GM23248 (cell line): ENCODE measurements at regions not wholly inside any gene's neighbourhood (a gene's known extent, or its start where the extent isn't known, plus 50 kb on each side); places are given as distances from the start of the nearest gene placed in this dataset.

Experiments used
- DNase-seq: peaks from one replicate; pipeline ENCODE4 v3.0.0-alpha.2; 2015
- H2AFZ ChIP-seq: fragments of 200-600 bp; sonication (generic); 2 replicates; pipeline ENCODE4 v1.6.1; 2016; ENCODE audit warnings: antibody characterized with exemption
- H3F3A ChIP-seq: fragments of 200-600 bp; sonication (generic); 2 replicates; pipeline ENCODE4 v1.6.1; 2016; ENCODE audit warnings: mild to moderate bottlenecking, antibody characterized with exemption, mixed run types; ENCODE audit not compliant: insufficient read depth
- H3K27ac ChIP-seq: fragments of 200-600 bp; sonication (generic); 2 replicates; pipeline ENCODE4 v1.5.1; 2016; ENCODE audit warnings: mild to moderate bottlenecking
- H3K27me3 ChIP-seq: fragments of 200-600 bp; sonication (generic); replicated peaks from 2 replicates; pipeline ENCODE4 v1.6.1; 2016; ENCODE audit warnings: mild to moderate bottlenecking; ENCODE audit not compliant: insufficient read depth
- H3K36me3 ChIP-seq: fragments of 200-600 bp; sonication (generic); 2 replicates; pipeline ENCODE4 v1.6.1; 2016; ENCODE audit warnings: low read depth, mild to moderate bottlenecking
- H3K4me1 ChIP-seq: fragments of 200-600 bp; sonication (generic); 2 replicates; pipeline ENCODE4 v1.6.1; 2016; ENCODE audit warnings: mild to moderate bottlenecking; ENCODE audit not compliant: insufficient read depth
- H3K4me2 ChIP-seq: fragments of 200-600 bp; sonication (generic); one replicate; pipeline ENCODE4 v1.6.1; 2016; ENCODE audit warnings: mild to moderate bottlenecking; ENCODE audit not compliant: unreplicated experiment
- H3K4me3 ChIP-seq: fragments of 200-600 bp; sonication (generic); 2 replicates; pipeline ENCODE4 v1.5.1; 2016; ENCODE audit warnings: mild to moderate bottlenecking
- H3K79me2 ChIP-seq: fragments of 200-600 bp; sonication (generic); 2 replicates; pipeline ENCODE4 v1.6.1; 2016; ENCODE audit warnings: mild to moderate bottlenecking; ENCODE audit not compliant: insufficient read depth
- H3K9ac ChIP-seq: fragments of 200-600 bp; sonication (generic); 2 replicates; pipeline ENCODE4 v1.6.1; 2016; ENCODE audit warnings: mild to moderate bottlenecking
- H3K9me2 ChIP-seq: fragments of 200-600 bp; sonication (generic); 2 replicates; pipeline ENCODE4 v1.6.1; 2016; ENCODE audit warnings: mixed run types, mild to moderate bottlenecking, moderate library complexity; ENCODE audit not compliant: insufficient read depth
- H3K9me3 ChIP-seq: fragments of 200-600 bp; sonication (generic); one replicate; pipeline ENCODE4 v1.6.1; 2017; ENCODE audit warnings: low read depth
- H4K20me1 ChIP-seq: fragments of 200-600 bp; sonication (generic); 2 replicates; pipeline ENCODE4 v1.6.0; 2016; ENCODE audit not compliant: insufficient read depth
- EZH2 ChIP-seq: fragments of 200-600 bp; sonication (generic); IDR thresholded peaks from 2 replicates; pipeline ENCODE4 v1.6.1; 2018; ENCODE audit warnings: antibody characterized with exemption, mild to moderate bottlenecking; ENCODE audit not compliant: insufficient read depth, poor library complexity, severe bottlenecking
- EZH2phosphoT487 ChIP-seq: fragments of 200-600 bp; sonication (generic); IDR thresholded peaks from 2 replicates; pipeline ENCODE4 v1.6.1; 2018; ENCODE audit warnings: antibody characterized with exemption, moderate library complexity, mild to moderate bottlenecking, low read depth; ENCODE audit not compliant: insufficient read depth
- WGBS, 2 experiments: methylation state at CpG; one replicate each; pipeline ENCODE4 v1.1.6; 2015 to 2017; ENCODE audit warnings: low lambda C conversion rate in 2 of 2, low coverage in 1 of 2; ENCODE audit errors: missing lambda C conversion rate in 2 of 2; 5-methylcytosine and 5-hydroxymethylcytosine counted together
- in situ Hi-C: fragments of 300-500 bp; cut with MboI; formaldehyde crosslinking; loops from 2 replicates; pipeline ENCODE4 v1.15.0; 2020

DNA sequence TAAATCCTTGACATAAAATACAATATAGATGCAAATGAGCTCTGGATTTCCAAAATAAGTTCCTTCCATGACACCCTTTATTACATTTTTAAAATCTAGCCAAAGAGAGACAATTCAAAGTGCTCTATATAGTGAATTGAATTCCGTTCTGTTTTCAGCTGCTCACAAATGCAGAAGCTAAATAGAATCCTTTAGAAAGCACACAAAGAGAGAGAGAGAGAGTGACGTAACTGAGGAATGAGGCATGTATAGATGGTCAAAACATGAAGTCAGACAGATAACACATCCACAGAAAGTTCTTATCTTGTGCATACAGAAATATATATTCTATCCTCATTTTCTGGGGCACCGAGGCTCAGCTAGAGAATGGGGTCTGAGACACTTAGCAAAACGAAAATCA is 344.7 kb upstream of the NETO1 start:
- Histone ChIP-seq H3K9me2 (no peaks in the 10 kb centered on the region), H3K4me3 (no peak overlapping the region), H3K9me3 (no peaks in the 10 kb centered on the region), H2AFZ (no peak overlapping the region), H3K4me1 (no peaks in the 10 kb centered on the region), H3K9ac (no peak overlapping the region), H3K4me2 (no peak overlapping the region), H3K27me3 (no peaks in the 10 kb centered on the region), H3K27ac (no peak overlapping the region), H3F3A (no peaks in the 10 kb centered on the region), H4K20me1 (no peaks in the 10 kb centered on the region), H3K36me3 (no peaks in the 10 kb centered on the region), H3K79me2 (no peaks in the 10 kb centered on the region)
- in situ Hi-C loops, result no loop called here
- 2 to 11% methylated on average over 4 of the region's 4 CpGs for WGBS, 2 experiments
- no peak for DNase-seq
- TF ChIP-seq EZH2 (no peak), EZH2phosphoT487 (no peak)

DNA sequence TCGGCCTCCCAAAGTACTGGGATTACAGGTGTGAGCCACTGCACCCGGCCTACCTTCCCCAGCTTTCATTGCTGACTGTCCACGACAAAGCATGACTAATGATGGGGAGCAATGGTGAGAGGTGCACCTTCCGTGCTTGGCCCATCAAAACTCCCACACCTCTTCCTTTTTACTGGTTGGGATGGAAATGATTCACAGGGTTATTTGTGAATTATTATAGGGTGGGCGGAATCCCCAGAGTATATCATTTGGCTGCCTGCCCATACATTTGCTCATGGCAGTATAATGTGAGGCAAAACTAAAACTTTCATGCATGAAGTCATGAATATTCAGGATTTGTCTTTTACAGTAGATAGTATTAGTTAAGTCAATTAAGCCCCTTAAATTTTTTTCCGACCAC is 334.2 kb upstream of the NETO1 start:
- H3K79me2 ChIP-seq, result no peaks in the 10 kb centered on the region
- WGBS, 2 experiments, result 13 to 16% methylated on average over 6 of the region's 6 CpGs
- no peak overlapping the region for H2AFZ ChIP-seq
- no peaks in the 10 kb centered on the region for H3K36me3 ChIP-seq
- no peaks in the 10 kb centered on the region for H3K9me2 ChIP-seq
- H3K27ac ChIP-seq, result no peak overlapping the region
- TF ChIP-seq EZH2phosphoT487 (no peak), EZH2 (no peak)
- DNase-seq, result peak; percentile 0
- H3K4me2 ChIP-seq, result no peak overlapping the region
- H3K27me3 ChIP-seq, result no peaks in the 10 kb centered on the region
- in situ Hi-C loops, result no loop called here
- H3K9me3 ChIP-seq, result no peaks in the 10 kb centered on the region
- no peaks in the 10 kb centered on the region for H3K4me1 ChIP-seq
- H3F3A ChIP-seq, result no peaks in the 10 kb centered on the region
- no peak overlapping the region for H3K9ac ChIP-seq
- no peak overlapping the region for H3K4me3 ChIP-seq
- H4K20me1 ChIP-seq, result no peaks in the 10 kb centered on the region

DNA sequence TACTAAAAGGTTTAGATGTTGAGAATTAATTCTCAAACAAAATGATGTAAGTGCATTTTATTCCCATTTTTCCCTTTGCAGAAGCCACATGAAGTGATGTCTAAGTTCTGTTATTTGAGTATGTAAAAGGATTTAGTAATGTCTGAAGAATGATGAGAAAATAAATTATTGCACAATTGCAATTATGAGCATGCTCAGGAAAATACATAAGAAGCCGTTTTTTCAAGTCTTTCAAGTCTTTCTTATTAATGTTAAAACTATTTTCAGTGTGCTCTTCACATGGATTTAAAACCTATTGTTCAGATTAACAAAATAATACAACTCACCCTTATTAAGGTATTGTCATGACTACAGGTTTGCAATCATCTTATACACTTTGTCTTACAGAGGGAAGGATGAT is 331.4 kb upstream of the NETO1 start:
- WGBS, 2 experiments, result 15 to 16% methylated on average over 1 of the region's 1 CpG
- no peak overlapping the region for H3K9ac ChIP-seq
- H3K4me2 ChIP-seq, result no peak overlapping the region
- H3K27me3 ChIP-seq, result no peaks in the 10 kb centered on the region
- TF ChIP-seq EZH2 (no peak), EZH2phosphoT487 (no peak)
- no peaks in the 10 kb centered on the region for H3K9me3 ChIP-seq
- DNase-seq, result peak; percentile 18
- no peak overlapping the region for H3K27ac ChIP-seq
- in situ Hi-C loops, result no loop called here
- H2AFZ ChIP-seq, result no peak overlapping the region
- no peak overlapping the region for H3K4me3 ChIP-seq
- no peaks in the 10 kb centered on the region for H3K79me2 ChIP-seq
- no peaks in the 10 kb centered on the region for H3F3A ChIP-seq
- H3K9me2 ChIP-seq, result no peaks in the 10 kb centered on the region
- H3K36me3 ChIP-seq, result no peaks in the 10 kb centered on the region
- H3K4me1 ChIP-seq, result no peaks in the 10 kb centered on the region
- H4K20me1 ChIP-seq, result no peaks in the 10 kb centered on the region

DNA sequence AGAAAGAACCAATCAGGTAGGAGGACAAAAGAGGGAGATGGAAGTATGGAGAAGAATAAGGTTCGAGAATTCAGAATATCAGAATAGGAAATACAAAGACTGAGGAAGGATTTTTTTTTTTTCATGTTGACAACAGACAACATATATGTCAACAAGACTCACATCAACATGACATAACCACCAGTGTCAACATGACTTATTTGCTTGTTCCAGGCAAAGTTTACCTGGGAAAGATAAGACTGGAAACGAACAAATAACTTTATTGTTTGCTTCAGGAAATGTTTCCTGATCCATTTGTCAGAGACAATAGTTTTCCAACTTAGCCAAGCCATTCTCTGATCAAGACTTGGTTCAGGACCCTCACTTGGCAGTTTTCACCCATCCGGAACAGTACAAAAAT is 321.9 kb upstream of the NETO1 start:
- Histone ChIP-seq H3K27me3 (no peaks in the 10 kb centered on the region), H3K79me2 (no peaks in the 10 kb centered on the region), H3K9ac (no peak overlapping the region), H3K27ac (no peak overlapping the region), H2AFZ (no peak overlapping the region), H3K4me1 (no peaks in the 10 kb centered on the region), H4K20me1 (no peaks in the 10 kb centered on the region), H3K9me3 (no peaks in the 10 kb centered on the region), H3K4me2 (no peak overlapping the region), H3K36me3 (no peaks in the 10 kb centered on the region), H3K9me2 (no peaks in the 10 kb centered on the region), H3F3A (no peaks in the 10 kb centered on the region), H3K4me3 (no peak overlapping the region)
- 17 to 19% methylated on average over 3 of the region's 3 CpGs for WGBS, 2 experiments
- DNase-seq, result no peak
- TF ChIP-seq EZH2phosphoT487, result no peak
- TF ChIP-seq EZH2, result no peak
- in situ Hi-C loops, result no loop called here

DNA sequence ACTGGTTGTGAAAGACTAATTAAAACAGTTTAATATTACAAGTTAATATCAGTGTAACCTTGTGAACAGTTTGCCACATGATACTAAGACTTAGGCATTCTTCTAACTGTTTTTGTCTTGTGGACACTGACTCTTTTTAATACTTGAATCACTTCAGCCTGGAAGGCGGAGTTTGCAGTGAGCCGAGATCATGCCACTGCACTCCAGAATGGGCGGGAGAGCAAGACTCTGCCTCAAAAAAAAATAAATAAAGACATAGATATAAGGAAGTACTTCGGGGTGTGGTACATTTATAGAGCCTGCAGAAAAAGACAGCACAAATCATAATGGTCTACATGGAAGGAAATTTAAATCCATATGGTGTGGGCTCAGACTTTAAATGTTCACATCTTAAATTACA is 300.4 kb upstream of the NETO1 start:
- H3K27me3 ChIP-seq, result no peaks in the 10 kb centered on the region
- H3K4me2 ChIP-seq, result no peak overlapping the region
- no peaks in the 10 kb centered on the region for H3K9me2 ChIP-seq
- no peaks in the 10 kb centered on the region for H3K36me3 ChIP-seq
- no peaks in the 10 kb centered on the region for H3F3A ChIP-seq
- H3K4me3 ChIP-seq, result no peak overlapping the region
- H4K20me1 ChIP-seq, result no peaks in the 10 kb centered on the region
- no peak overlapping the region for H3K27ac ChIP-seq
- DNase-seq, result no peak
- H3K4me1 ChIP-seq, result no peaks in the 10 kb centered on the region
- no peak for TF ChIP-seq EZH2
- no peak for TF ChIP-seq EZH2phosphoT487
- H3K9ac ChIP-seq, result no peak overlapping the region
- no peak overlapping the region for H2AFZ ChIP-seq
- H3K79me2 ChIP-seq, result no peaks in the 10 kb centered on the region
- in situ Hi-C loops, result no loop called here
- H3K9me3 ChIP-seq, result no peaks in the 10 kb centered on the region
- WGBS, 2 experiments, result 1 to 4% methylated on average over 4 of the region's 4 CpGs
